Amniotic epithelial cell (primary cell): ENCODE measurements at regions not wholly inside any gene's neighbourhood (a gene's known extent, or its start where the extent isn't known, plus 50 kb on each side); places are given as distances from the start of the nearest gene placed in this dataset.

Experiments used
- DNase-seq: peaks from one replicate; pipeline ENCODE4 v3.0.0-alpha.2; 2010; ENCODE audit warnings: low read depth

- no peak for DNase-seq
Observed at GRCh38 chr13:37927561-37927960, 58.0 kb upstream of the TRPC4 start.

GRCh38 chr13:37925878-37926473 is 56.4 kb upstream of the TRPC4 start:
- no peak for DNase-seq

GRCh38 chr13:37923236-37923635 is 53.7 kb upstream of the TRPC4 start:
- DNase-seq = peak; percentile 11

- DNase-seq = no peak
Observed at GRCh38 chr13:37919329-37919880, 49.8 kb upstream of the TRPC4 start.
